ENCODE measurements at regions not wholly inside any gene's neighbourhood (a gene's known extent, or its start where the extent isn't known, plus 50 kb on each side); places are given as distances from the start of the nearest gene placed in this dataset.

- ChIA-PET CTCF (ENCODE audit: low intra/inter-chr PET ratio, low total read pairs) (no interaction called here), POLR2A (no interaction called here)
- Histone ChIP-seq H3K9ac (ENCODE audit: insufficient read depth, low read depth, low read length) (no peak overlapping the region), H3K4me1 (ENCODE audit: insufficient read depth, low read length) (no peaks in the 10 kb centered on the region), H3K4me2 (ENCODE audit: low read depth, low read length) (no peak overlapping the region), H3K9me3 (ENCODE audit: low read length) (no peaks in the 10 kb centered on the region), H3K4me3 (replicated peaks in 1 of 3; ENCODE audit: insufficient read depth in 1 of 3, low read depth in 2 of 3, low read length in 3 of 3) (no peak overlapping the region), H3K36me3 (replicated peaks in 1 of 2; ENCODE audit: control insufficient read depth in 1 of 2, insufficient read depth in 2 of 2, low read length in 2 of 2) (no peaks in the 10 kb centered on the region), H2AFZ (ENCODE audit: low read length) (no peak overlapping the region), H4K20me1 (ENCODE audit: insufficient read depth, low read length) (no peaks in the 10 kb centered on the region), H3K27me3 (ENCODE audit: control insufficient read depth in 1 of 2, insufficient read depth in 2 of 2, low read length in 2 of 2) (no peaks in the 10 kb centered on the region; a peak in 2 of 5 replicates), H3K79me2 (ENCODE audit: insufficient read depth, low read length) (no peaks in the 10 kb centered on the region), H3K27ac (ENCODE audit: extremely low read length, insufficient read depth, low read length) (no peak overlapping the region)
- ATAC-seq = no peak
- intact Hi-C loops (cut with micrococcal nuclease; ENCODE audit: unreplicated experiment) = no loop called here
- no peak for FAIRE-seq
- no peak for DNase-seq (ENCODE audit: low spot score)
- 0% methylated on average over 2 of the region's 2 CpGs for WGBS (ENCODE audit: low lambda C conversion rate)
- in situ Hi-C loops (cut with HindIII; ENCODE audit: extremely low pct_ligation_motif_present, low pct_unique_long_range_greater_than_20kb) = no loop called here
- TF ChIP-seq, protein P1, sequence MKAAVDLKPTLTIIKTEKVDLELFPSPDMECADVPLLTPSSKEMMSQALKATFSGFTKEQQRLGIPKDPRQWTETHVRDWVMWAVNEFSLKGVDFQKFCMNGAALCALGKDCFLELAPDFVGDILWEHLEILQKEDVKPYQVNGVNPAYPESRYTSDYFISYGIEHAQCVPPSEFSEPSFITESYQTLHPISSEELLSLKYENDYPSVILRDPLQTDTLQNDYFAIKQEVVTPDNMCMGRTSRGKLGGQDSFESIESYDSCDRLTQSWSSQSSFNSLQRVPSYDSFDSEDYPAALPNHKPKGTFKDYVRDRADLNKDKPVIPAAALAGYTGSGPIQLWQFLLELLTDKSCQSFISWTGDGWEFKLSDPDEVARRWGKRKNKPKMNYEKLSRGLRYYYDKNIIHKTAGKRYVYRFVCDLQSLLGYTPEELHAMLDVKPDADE (CRISPR knock-in tag; IDR thresholded peaks at IDR 0.05) = no peak
- no peak for TF ChIP-seq ZKSCAN8 (CRISPR knock-in tag; IDR thresholded peaks at IDR 0.05; ENCODE audit: borderline replicate concordance)
- no peak for TF ChIP-seq MXD1 (CRISPR knock-in tag; IDR thresholded peaks at IDR 0.05)
- TF ChIP-seq NR2F2 (IDR thresholded peaks at IDR 0.05; ENCODE audit: borderline replicate concordance, low read depth) = no peak
- no peak for TF ChIP-seq AKAP8 (CRISPR knock-in tag; IDR thresholded peaks at IDR 0.05)
- TF ChIP-seq SNAI1 (CRISPR knock-in tag; IDR thresholded peaks at IDR 0.05; ENCODE audit: borderline replicate concordance) = no peak
- TF ChIP-seq ZNF788 (CRISPR knock-in tag; IDR thresholded peaks at IDR 0.05; ENCODE audit: borderline replicate concordance) = no peak
- TF ChIP-seq ZNF256 (CRISPR knock-in tag; conservative IDR thresholded peaks at IDR 0.05) = no peak
- no peak for TF ChIP-seq BATF2 (CRISPR knock-in tag; IDR thresholded peaks at IDR 0.05)
- TF ChIP-seq ZXDC (CRISPR knock-in tag; IDR thresholded peaks at IDR 0.05) = no peak
- no peak for TF ChIP-seq MYPOP (CRISPR knock-in tag; IDR thresholded peaks at IDR 0.05)
- TF ChIP-seq CSRNP1 (CRISPR knock-in tag; IDR thresholded peaks at IDR 0.05) = no peak
- no peak for TF ChIP-seq GPN1 (CRISPR knock-in tag; IDR thresholded peaks at IDR 0.05; ENCODE audit: borderline replicate concordance)
- TF ChIP-seq PHF20 (CRISPR knock-in tag; IDR thresholded peaks at IDR 0.05) = no peak
- TF ChIP-seq ZNF781 (CRISPR knock-in tag; IDR thresholded peaks at IDR 0.05; ENCODE audit: borderline replicate concordance, not compliant biosample characterization) = no peak
- TF ChIP-seq ZFP62 (CRISPR knock-in tag; IDR thresholded peaks at IDR 0.05) = no peak
- TF ChIP-seq KLF11 (CRISPR knock-in tag; IDR thresholded peaks at IDR 0.05) = no peak
- BruUV-seq (replicated peaks) = no TSS peak
Measured at GRCh38 chr11:92591521-92591920, 366.9 kb downstream of the FAT3 start.
